GM20000 (cell line): ENCODE measurements at regions not wholly inside any gene's neighbourhood (a gene's known extent, or its start where the extent isn't known, plus 50 kb on each side); places are given as distances from the start of the nearest gene placed in this dataset.

Source experiments
- DNase-seq: peaks from one replicate; pipeline ENCODE4 v3.0.0; 2012; ENCODE audit warnings: low spot score
- TF ChIP-seq, protein P1 (sequence below): IDR thresholded peaks from 2 replicates; pipeline ENCODE4 v1.5.1; 2012; ENCODE audit warnings: mild to moderate bottlenecking, control low read depth; ENCODE audit errors: extremely low read depth, missing control alignments

- TF ChIP-seq, protein P1, sequence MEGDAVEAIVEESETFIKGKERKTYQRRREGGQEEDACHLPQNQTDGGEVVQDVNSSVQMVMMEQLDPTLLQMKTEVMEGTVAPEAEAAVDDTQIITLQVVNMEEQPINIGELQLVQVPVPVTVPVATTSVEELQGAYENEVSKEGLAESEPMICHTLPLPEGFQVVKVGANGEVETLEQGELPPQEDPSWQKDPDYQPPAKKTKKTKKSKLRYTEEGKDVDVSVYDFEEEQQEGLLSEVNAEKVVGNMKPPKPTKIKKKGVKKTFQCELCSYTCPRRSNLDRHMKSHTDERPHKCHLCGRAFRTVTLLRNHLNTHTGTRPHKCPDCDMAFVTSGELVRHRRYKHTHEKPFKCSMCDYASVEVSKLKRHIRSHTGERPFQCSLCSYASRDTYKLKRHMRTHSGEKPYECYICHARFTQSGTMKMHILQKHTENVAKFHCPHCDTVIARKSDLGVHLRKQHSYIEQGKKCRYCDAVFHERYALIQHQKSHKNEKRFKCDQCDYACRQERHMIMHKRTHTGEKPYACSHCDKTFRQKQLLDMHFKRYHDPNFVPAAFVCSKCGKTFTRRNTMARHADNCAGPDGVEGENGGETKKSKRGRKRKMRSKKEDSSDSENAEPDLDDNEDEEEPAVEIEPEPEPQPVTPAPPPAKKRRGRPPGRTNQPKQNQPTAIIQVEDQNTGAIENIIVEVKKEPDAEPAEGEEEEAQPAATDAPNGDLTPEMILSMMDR = no peak
- no peak for DNase-seq
Measured at GRCh38 chr17:77391668-77392375, 251.1 kb downstream of the SEC14L1 start.

- no peak for DNase-seq
- TF ChIP-seq, protein P1 = no peak
Measured at GRCh38 chr17:77392376-77393273, 251.9 kb downstream of the SEC14L1 start.

DNA sequence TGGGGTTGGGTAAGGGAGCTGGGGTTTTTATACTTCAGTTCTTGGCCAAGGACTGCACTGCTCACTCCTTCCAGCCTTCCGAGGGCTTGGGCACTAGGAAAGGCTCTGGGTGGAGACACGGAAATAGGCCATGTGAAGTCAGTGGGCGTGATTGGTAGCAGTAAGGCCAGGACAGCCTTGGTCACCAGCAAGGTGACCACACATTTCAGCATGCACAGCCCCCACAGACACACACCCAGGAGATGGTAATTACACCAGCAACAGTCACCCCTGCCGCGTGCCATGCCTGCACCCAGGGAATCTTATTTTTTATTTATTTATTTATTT, 252.5 kb downstream of the SEC14L1 start:
- no peak for DNase-seq
- TF ChIP-seq, protein P1 = no peak

GRCh38 chr17:77393867-77394539, 253.2 kb downstream of the SEC14L1 start:
- DNase-seq = no peak
- TF ChIP-seq, protein P1 = no peak

DNA sequence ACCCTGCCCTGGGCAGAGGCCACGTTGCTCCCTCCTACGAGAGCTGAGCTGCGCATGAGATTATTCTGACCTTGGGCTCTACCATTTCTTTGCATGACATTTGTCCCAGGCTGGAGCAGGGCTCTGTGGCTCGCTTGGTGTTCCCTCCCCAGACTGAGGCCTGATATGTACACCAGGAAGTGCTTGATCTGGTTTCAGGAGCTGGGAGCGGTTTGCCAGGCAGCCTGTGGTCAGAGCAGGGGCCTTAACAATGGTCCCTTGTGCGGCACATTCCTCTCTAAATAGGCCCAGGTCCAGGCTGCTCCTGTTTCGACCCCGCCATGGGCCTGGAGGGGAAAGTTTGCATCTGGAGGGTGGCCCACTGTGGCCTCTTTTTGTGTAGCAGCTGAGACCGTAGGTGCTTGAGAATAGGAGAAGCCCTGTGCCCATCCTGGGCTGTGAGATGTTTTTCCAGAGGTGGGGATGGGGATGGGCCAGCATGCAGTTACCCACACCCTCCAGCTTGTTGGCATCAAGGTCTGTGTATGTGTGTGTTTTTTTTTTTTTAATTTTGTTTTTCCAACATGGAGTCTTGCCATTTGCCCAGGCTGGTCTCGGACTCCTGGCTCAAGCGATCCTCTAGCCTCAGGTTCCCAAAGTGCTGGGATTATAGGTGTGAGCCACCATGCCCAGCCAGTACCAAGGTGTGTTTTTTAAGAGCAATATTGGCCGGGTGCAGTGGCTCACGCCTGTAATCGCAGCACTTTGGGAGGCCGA, 253.9 kb downstream of the SEC14L1 start:
- TF ChIP-seq, protein P1 = no peak
- DNase-seq = no peak

GRCh38 chr17:77395501-77396048, 254.8 kb downstream of the SEC14L1 start:
- TF ChIP-seq, protein P1 = no peak

More at GRCh38 chr17:77395501-77396048, 254.8 kb downstream of the SEC14L1 start:
- DNase-seq = no peak
